Memory B cell (primary cell): ENCODE measurements at regions not wholly inside any gene's neighbourhood (a gene's known extent, or its start where the extent isn't known, plus 50 kb on each side); places are given as distances from the start of the nearest gene placed in this dataset.
"Not testable (repeated sequence)": the region's sequence is repeated elsewhere in the genome, so short reads cannot be mapped to it uniquely, and the experiment has no call there.

Experiments used
- ATAC-seq: fragments of 150-1000 bp; cut with Tn5 transposase; 2 replicates; pipeline ENCODE4 v1.10.0; 2021; ENCODE audit warnings: low read depth, mild to moderate bottlenecking, moderate library complexity
- DNase-seq, 2 donors: peaks; one replicate each; pipeline ENCODE4 v3.0.0; 2022; ENCODE audit warnings: low spot score in 2 of 2
- H3K27ac Mint-ChIP-seq: one replicate; pipeline ENCODE4 v1.8.0; 2022; ENCODE audit warnings: mild to moderate bottlenecking, moderate library complexity, mixed read lengths
- H3K27me3 Mint-ChIP-seq: one replicate; pipeline ENCODE4 v1.8.0; 2022; ENCODE audit warnings: mixed read lengths
- H3K36me3 Mint-ChIP-seq: one replicate; pipeline ENCODE4 v1.8.0; 2022; ENCODE audit warnings: mild to moderate bottlenecking, mixed read lengths
- H3K4me1 Mint-ChIP-seq: one replicate; pipeline ENCODE4 v1.8.0; 2022; ENCODE audit warnings: mixed read lengths
- H3K4me3 Mint-ChIP-seq: one replicate; pipeline ENCODE4 v1.8.0; 2022; ENCODE audit warnings: mild to moderate bottlenecking, moderate library complexity, mixed read lengths
- H3K9me3 Mint-ChIP-seq: one replicate; pipeline ENCODE4 v1.8.0; 2022; ENCODE audit warnings: mixed read lengths

DNA sequence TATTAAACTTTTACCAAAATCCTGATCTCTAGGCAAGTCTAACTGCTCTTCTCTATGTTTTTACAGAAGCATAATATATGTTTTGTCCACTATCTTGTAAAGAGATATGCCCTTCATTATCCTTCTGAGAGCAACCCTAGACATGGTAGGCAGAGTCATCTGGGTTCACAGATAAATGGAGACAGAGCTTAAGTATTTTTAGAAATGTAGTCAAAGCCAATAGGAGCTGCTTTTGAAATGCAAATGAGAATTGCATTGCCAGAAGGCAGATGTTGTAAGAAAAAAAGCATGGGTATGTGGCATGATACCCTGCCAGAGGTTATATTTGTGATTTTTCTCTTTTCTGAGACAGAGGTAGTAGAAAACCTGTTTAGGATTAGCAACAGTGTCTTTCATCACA lies 964.8 kb downstream of the SORCS3 start:
- Mint-ChIP-seq H3K27me3 (no peaks in the 10 kb centered on the region), H3K36me3 (no peaks in the 10 kb centered on the region), H3K4me3 (no peak overlapping the region), H3K9me3 (peaks cover 5% of the 10 kb centered on the region), H3K4me1 (no peaks in the 10 kb centered on the region), H3K27ac (no peak overlapping the region)
- DNase-seq (no peak), ATAC-seq (no peak)

DNA sequence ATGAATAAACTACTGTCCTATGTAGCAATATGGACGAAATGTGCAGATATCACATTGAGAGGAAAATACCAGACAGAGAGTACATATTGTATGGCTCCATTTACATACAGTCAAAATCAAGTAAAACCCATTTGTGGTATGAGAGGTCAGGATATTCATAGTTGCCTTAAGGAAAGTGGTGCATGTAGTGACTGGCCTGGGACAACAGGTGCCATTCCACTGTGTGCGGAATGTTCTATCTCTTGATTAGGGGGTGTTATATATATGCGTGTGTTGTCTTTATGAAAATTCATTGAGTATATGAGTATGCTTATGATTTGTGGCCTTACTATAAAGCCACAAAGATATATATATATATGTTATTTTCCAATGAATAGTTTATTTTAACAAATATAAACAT lies 964.0 kb downstream of the SORCS3 start:
- ATAC-seq (no peak), DNase-seq (no peak)
- Mint-ChIP-seq H3K27me3 (no peaks in the 10 kb centered on the region), H3K36me3 (no peaks in the 10 kb centered on the region), H3K4me3 (no peak overlapping the region), H3K9me3 (peaks cover 5% of the 10 kb centered on the region), H3K27ac (no peak overlapping the region), H3K4me1 (no peaks in the 10 kb centered on the region)

DNA sequence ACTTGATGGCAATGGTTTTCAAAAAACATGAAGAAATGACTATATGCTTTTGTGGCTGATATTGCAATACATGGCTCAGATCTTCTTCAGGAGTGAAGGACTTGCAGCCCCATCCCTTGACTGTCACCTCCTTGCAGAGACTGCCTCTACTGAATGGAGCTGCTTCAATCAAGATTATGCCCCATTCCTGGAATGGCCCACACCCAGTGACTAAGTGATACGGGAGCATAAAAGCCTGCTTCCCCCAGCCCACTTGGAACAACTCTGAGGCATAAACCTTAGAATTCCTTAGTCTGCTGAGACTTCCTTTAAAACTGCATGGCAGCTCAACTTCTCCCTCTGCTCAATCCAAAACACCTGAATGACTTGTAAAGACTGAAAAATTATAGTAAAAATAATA lies 957.1 kb downstream of the SORCS3 start:
- no peaks in the 10 kb centered on the region for H3K27me3 Mint-ChIP-seq
- no peak overlapping the region for H3K4me3 Mint-ChIP-seq
- no peak overlapping the region for H3K27ac Mint-ChIP-seq
- ATAC-seq (no peak), DNase-seq (no peak)
- H3K36me3 Mint-ChIP-seq, result no peaks in the 10 kb centered on the region
- H3K4me1 Mint-ChIP-seq, result no peaks in the 10 kb centered on the region
- peaks cover 9% of the 10 kb centered on the region for H3K9me3 Mint-ChIP-seq

DNA sequence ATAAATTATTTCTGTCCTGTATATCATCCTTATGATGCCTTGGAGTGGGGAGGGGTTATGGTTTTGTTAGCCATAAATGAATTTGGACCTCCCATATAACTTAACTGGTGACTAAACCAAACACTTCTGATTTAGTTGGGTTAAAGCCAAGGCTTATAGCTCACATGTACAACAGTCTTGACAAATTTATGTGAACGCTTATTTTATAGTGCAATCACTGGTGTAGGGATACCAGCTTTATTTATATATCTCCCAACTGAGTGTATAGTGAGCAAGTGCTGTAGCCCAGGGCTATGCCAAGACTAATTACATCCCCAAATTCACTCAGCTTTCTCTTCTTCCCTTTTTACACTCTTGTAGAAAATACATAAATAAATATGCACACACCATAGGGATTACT lies 956.2 kb downstream of the SORCS3 start:
- DNase-seq (no peak), ATAC-seq (no peak)
- H3K4me1 Mint-ChIP-seq, result no peaks in the 10 kb centered on the region
- no peak overlapping the region for H3K4me3 Mint-ChIP-seq
- H3K9me3 Mint-ChIP-seq, result peaks cover 5% of the 10 kb centered on the region
- no peaks in the 10 kb centered on the region for H3K36me3 Mint-ChIP-seq
- H3K27me3 Mint-ChIP-seq, result no peaks in the 10 kb centered on the region
- H3K27ac Mint-ChIP-seq, result no peak overlapping the region

DNA sequence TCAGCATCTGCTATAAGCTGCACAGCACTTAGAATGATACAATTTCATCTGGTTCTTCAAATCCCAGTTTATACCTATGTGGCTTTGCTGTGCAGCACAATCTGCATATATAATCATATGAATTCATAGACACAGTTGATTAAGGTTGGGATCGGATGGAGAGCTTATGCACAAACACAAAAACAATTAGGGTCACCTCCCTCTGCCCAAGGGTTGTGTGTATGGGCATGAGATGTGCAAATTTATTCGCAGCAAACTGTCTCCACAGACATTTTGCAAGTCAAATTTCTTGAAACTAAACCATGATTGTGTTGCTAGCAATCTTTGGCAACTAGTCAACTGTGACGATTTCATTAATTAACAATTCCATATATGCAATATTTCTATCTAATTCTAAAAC lies 955.7 kb downstream of the SORCS3 start:
- ATAC-seq (no peak), DNase-seq (no peak)
- H3K4me1 Mint-ChIP-seq, result no peaks in the 10 kb centered on the region
- H3K9me3 Mint-ChIP-seq, result peaks cover 5% of the 10 kb centered on the region
- H3K27ac Mint-ChIP-seq, result no peak overlapping the region
- no peaks in the 10 kb centered on the region for H3K36me3 Mint-ChIP-seq
- no peak overlapping the region for H3K4me3 Mint-ChIP-seq
- no peaks in the 10 kb centered on the region for H3K27me3 Mint-ChIP-seq

DNA sequence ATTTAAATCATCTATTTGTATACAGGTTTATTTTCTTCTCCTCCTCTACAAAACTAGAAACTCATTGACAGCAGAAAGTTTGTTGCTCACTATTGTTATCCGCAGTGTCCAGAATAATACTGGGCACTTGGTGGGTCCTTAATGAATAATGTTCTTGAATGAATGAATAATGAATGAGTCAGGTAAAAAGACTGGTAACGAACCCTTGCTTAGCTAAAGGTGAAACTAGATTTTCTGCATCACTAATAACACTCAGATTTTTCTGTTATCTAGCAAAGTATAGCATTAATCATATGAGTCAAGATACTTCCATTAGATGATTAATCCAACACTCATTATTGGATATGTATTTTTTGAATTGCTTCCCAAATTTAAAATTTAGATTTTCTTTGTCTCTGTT lies 953.2 kb downstream of the SORCS3 start:
- ATAC-seq, result no peak
- no peak for DNase-seq
- no peaks in the 10 kb centered on the region for H3K27me3 Mint-ChIP-seq
- H3K27ac Mint-ChIP-seq, result no peak overlapping the region
- peaks cover 3% of the 10 kb centered on the region for H3K9me3 Mint-ChIP-seq
- no peaks in the 10 kb centered on the region for H3K4me1 Mint-ChIP-seq
- no peak overlapping the region for H3K4me3 Mint-ChIP-seq
- no peaks in the 10 kb centered on the region for H3K36me3 Mint-ChIP-seq

DNA sequence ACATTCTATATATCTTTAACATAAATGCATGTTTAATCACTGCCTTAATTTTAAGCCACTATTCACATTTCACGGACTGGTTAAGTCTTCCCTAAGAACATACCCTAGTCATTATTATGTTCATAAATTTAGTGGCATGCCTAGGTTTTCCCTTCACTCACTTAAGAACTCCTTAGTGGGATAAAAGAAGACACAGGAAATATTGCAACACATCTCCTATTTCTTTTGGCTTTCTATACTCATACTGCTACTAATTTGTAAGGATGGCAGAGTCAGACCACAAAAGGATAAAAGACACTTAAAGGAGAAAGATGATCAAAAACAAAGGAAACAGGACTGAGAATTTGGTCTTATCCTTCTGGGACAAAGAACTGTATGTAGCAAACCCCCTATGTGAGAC lies 951.4 kb downstream of the SORCS3 start:
- Mint-ChIP-seq H3K4me3 (no peak overlapping the region), H3K4me1 (no peaks in the 10 kb centered on the region), H3K27ac (no peak overlapping the region), H3K9me3 (peaks cover 3% of the 10 kb centered on the region), H3K36me3 (no peaks in the 10 kb centered on the region), H3K27me3 (no peaks in the 10 kb centered on the region)
- ATAC-seq (no peak), DNase-seq (no peak)

DNA sequence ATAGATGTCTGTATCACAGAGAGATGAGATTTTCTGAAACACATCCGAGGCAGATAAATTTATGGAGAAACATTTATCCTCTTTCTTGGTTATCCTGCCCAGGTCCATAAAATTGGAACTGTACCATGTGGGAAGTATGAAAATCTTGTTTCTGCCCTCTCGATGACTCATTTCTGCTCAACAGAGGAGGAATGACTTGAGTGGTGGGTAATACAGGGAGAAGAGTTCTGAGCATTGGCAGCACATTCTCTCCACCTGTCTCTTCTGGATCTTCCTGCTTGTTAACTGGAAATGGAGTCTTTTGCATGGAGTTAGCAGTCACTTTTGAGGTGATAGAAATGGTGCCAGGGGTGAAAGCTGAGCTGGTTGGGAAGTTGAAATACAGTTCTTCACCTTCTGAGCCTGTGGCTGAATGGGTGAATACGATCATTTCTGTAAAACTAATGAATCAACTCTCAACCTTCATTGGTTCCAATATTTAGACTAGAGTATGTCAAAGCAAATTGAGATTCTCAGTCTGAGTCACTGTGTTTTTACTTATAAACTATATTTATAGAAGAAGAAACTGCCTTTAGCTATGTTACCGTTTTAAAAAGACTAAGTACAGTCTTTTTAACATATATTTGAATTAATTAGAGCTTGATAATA lies 945.5 kb downstream of the SORCS3 start:
- no peak for ATAC-seq
- no peak overlapping the region for H3K4me3 Mint-ChIP-seq
- H3K36me3 Mint-ChIP-seq, result no peaks in the 10 kb centered on the region
- no peak for DNase-seq
- H3K27ac Mint-ChIP-seq, result no peak overlapping the region
- H3K9me3 Mint-ChIP-seq, result no peaks in the 10 kb centered on the region
- H3K27me3 Mint-ChIP-seq, result no peaks in the 10 kb centered on the region
- no peaks in the 10 kb centered on the region for H3K4me1 Mint-ChIP-seq

DNA sequence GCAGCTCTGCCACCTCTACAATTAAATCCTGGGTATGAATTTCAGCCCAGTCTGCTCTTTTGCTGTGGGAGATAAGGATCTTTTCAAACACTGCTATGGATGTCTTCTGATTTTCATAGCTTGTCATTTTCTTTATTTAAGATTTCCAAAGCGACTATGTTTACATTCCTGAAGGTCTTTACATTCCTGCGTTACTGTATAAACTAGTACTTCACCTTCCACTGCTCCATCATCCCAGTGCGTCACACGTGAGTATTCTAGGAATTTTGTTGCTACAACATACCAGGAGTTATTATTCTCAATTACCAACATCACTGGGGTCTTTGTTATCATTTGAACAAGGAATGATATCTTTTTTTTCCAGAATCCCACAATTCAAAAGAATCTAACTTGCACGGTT lies 944.7 kb downstream of the SORCS3 start:
- Mint-ChIP-seq H3K9me3 (peaks cover 2% of the 10 kb centered on the region), H3K4me1 (no peaks in the 10 kb centered on the region), H3K4me3 (no peak overlapping the region), H3K27me3 (no peaks in the 10 kb centered on the region), H3K36me3 (no peaks in the 10 kb centered on the region), H3K27ac (no peak overlapping the region)
- DNase-seq, result no peak
- no peak for ATAC-seq

DNA sequence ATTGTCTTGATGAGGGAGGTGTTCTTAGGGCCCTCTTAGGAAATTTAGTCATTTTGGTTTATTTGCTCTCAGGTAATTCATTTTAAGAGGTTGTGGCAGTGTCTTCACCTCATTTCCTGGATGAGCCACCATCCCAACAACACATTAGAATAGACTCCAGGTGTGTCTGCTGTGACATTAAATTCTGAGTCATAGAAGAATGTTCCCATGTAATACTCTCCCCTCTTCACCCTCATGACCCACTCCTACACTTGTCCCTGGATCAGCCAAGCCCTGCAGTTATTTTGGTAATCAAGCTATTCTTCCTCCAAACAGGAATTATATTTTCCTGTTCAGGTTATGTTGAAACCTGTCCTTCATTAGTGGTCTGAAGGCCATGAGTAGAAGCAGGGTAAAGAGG lies 944.1 kb downstream of the SORCS3 start:
- H3K27ac Mint-ChIP-seq, result no peak overlapping the region
- H3K27me3 Mint-ChIP-seq, result no peaks in the 10 kb centered on the region
- H3K9me3 Mint-ChIP-seq, result peaks cover 2% of the 10 kb centered on the region
- H3K36me3 Mint-ChIP-seq, result no peaks in the 10 kb centered on the region
- DNase-seq (no peak), ATAC-seq (no peak)
- H3K4me1 Mint-ChIP-seq, result no peaks in the 10 kb centered on the region
- H3K4me3 Mint-ChIP-seq, result no peak overlapping the region

DNA sequence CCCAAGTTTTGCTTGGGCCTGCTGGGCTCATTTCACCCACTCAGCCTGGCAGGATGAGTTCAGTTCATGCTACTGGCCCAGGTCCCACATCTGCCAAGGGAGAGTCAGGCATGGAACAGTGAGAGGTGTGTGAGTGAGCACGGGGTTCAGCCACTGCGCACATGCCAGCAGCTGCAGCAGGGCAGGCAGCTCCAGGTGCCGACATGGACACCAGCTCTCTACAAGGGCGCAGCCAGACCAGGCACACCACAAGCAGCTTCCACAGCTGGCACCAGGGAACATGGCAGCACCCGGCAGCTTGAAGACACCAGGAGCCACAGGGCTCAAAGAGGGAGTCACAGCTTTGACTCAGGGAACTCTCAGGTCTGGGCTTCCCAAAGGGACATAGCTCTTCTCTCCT lies 938.0 kb downstream of the SORCS3 start:
- no peaks in the 10 kb centered on the region for H3K27me3 Mint-ChIP-seq
- peaks cover 10% of the 10 kb centered on the region for H3K9me3 Mint-ChIP-seq
- no peak for DNase-seq
- no peaks in the 10 kb centered on the region for H3K36me3 Mint-ChIP-seq
- no peak for ATAC-seq
- no peak overlapping the region for H3K4me3 Mint-ChIP-seq
- no peak overlapping the region for H3K27ac Mint-ChIP-seq
- no peaks in the 10 kb centered on the region for H3K4me1 Mint-ChIP-seq

DNA sequence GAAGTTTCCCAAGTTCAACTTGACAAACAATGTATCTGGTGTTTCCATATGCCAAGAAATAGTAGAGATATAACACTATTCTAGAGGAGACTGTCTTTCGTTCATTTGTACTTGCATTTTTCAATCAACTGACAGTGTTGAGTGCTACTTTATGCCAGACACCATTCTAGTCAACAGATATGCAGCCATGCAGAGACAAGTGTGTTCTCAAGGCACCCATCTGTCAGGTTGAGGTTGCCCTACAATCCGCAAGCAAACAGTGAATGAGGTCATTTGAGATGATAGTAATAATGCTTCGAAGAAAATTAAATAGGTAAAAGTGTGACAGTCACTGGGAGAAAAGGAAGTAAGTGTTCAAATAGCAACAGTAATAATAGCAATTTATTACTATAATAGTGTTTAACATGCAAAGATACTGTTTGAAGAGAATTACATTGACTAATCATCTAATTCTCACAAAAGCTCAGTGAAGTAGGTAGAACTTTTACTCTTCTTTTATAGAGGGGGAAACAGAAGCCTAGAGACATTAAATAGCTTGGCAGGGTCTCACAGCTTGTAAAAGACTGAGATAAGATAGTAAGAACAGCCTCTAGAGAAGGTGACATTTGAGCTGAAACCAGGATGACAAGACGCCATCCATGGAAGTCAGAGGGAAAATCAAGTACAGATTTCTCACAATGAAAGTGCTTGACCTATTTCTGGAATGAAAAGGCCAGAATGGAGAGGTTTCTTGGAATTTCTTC lies 936.9 kb downstream of the SORCS3 start:
- Mint-ChIP-seq H3K36me3 (no peaks in the 10 kb centered on the region), H3K9me3 (peaks cover 14% of the 10 kb centered on the region), H3K4me1 (no peaks in the 10 kb centered on the region), H3K27me3 (no peaks in the 10 kb centered on the region), H3K4me3 (no peak overlapping the region), H3K27ac (no peak overlapping the region)
- ATAC-seq (no peak), DNase-seq (no peak)

DNA sequence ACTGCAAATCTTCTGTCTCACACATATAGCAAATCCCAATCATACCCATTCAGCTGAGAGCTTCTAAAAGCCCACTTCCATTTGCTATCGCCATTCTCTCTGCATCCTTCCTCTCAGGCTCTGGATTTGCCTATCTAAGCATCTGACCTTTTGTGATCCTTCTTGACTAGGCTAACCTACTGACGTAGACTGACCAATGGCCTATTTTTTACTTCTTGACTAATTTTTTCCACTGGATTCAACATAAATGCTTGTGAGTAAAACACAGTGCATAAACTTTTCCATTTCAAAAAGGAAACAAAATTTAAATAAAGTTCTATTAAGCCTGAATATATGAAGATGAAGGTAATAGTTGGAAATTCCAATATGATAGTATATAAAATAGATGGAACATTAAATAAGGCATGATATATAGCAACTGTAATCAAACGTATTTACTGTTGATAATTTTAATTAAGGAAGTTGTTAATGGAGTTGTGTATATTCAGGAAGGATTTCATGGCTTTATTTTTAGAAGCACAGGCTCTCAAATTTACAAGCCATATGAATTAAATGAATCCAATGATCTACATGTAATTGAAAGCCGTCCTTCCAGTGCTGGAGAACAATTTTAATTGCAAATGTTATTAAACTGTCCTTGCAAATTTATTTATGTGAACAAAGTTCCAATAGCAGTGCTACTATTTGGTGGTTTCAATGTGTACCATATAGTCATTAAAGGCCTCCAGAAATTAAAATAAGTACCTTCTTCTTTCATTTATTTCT lies 918.4 kb downstream of the SORCS3 start:
- Mint-ChIP-seq H3K27me3 (no peaks in the 10 kb centered on the region), H3K4me3 (no peak overlapping the region), H3K27ac (no peak overlapping the region), H3K9me3 (peaks cover 3% of the 10 kb centered on the region), H3K36me3 (no peaks in the 10 kb centered on the region), H3K4me1 (no peaks in the 10 kb centered on the region)
- DNase-seq (no peak), ATAC-seq (no peak)

DNA sequence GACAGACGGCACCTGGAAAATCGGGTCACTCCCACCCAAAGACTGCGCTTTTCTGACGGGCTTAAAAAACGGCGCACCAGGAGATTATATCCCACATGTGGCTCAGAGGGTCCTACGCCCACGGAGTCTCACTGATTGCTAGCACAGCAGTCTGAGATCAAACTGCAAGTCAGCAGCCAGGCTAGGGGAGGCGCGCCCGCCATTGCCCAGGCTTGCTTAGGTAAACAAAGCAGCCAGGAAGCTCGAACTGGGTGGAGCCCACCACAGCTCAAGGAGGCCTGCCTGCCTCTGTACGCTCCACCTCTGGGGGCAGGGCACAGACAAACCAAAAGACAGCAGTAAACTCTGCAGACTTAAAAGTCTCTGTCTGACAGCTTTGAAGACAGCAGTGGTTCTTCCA lies 909.4 kb downstream of the SORCS3 start:
- H3K27ac Mint-ChIP-seq, DNase-seq, H3K4me3 Mint-ChIP-seq, ATAC-seq, H3K27me3 Mint-ChIP-seq, H3K4me1 Mint-ChIP-seq, H3K36me3 Mint-ChIP-seq, H3K9me3 Mint-ChIP-seq: not testable (repeated sequence)
